ENCODE measurements at regions not wholly inside any gene's neighbourhood (a gene's known extent, or its start where the extent isn't known, plus 50 kb on each side); places are given as distances from the start of the nearest gene placed in this dataset.

- no peak for TF ChIP-seq CHD7 (IDR thresholded peaks at IDR 0.05; ENCODE audit: insufficient replicate concordance, low read length)
- no peak for TF ChIP-seq KDM1A (IDR thresholded peaks at IDR 0.05; ENCODE audit: borderline replicate concordance, low read length)
- TF ChIP-seq YY1 (IDR thresholded peaks at IDR 0.05; ENCODE audit: low read depth, low read length), result no peak
- no peak for TF ChIP-seq JUN (IDR thresholded peaks at IDR 0.05; ENCODE audit: low read depth, low read length)
These were observed 262.5 kb downstream of the PSAT1 start (continued) for GRCh38 chr9:78559449-78559885.
